Common myeloid progenitor, CD34-positive (primary cell): ENCODE measurements at regions not wholly inside any gene's neighbourhood (a gene's known extent, or its start where the extent isn't known, plus 50 kb on each side); places are given as distances from the start of the nearest gene placed in this dataset.

Experiments
- CTCF ChIA-PET: fragments of 350-600 bp; sonication (Branson Sonifier 250); formaldehyde crosslinking; loops from one replicate; lab custom pipeline; 2021; ENCODE audit warnings: antibody characterized with exemption; lab: Charles Lee
- POLR2A ChIA-PET: fragments of 350-600 bp; sonication (Branson Sonifier 250); formaldehyde crosslinking; loops from one replicate; lab custom pipeline; 2021; ENCODE audit warnings: antibody characterized with exemption; lab: Charles Lee
- DNase-seq, 3 donors: peaks; one replicate each; pipeline versions ENCODE4 v3.0.0 to v3.0.0-alpha.2; 2013
- H3K27ac ChIP-seq, 2 experiments: 1 replicate in 1 of 2; 2 replicates in 1 of 2; pipeline ENCODE4 v1.7.0; 2013; ENCODE audit warnings: inconsistent platforms in 2 of 2, low read length in 2 of 2, mild to moderate bottlenecking in 2 of 2, low read depth in 1 of 2, moderate library complexity in 1 of 2; ENCODE audit not compliant: severe bottlenecking in 2 of 2, insufficient read depth in 1 of 2, poor library complexity in 1 of 2
- H3K27me3 ChIP-seq, 5 experiments: replicated peaks in 2 of 5; 1 replicate in 3 of 5; 2 replicates in 2 of 5; pipeline versions ENCODE4 v1.6.1 to v1.7.0; 2013; ENCODE audit warnings: low read length in 4 of 5, mild to moderate bottlenecking in 2 of 5, moderate library complexity in 2 of 5, inconsistent platforms in 1 of 5; ENCODE audit not compliant: insufficient read depth in 5 of 5, control insufficient read depth in 4 of 5
- H3K36me3 ChIP-seq, 4 experiments: 1 replicate in 2 of 4; 2 replicates in 2 of 4; pipeline versions ENCODE4 v1.6.1 to v1.7.0; 2013; ENCODE audit warnings: low read length in 3 of 4, control low read depth in 1 of 4, mild to moderate bottlenecking in 1 of 4; ENCODE audit not compliant: control insufficient read depth in 4 of 4, insufficient read depth in 4 of 4
- H3K4me1 ChIP-seq, 4 experiments: 1 replicate in 3 of 4; 2 replicates in 1 of 4; pipeline versions ENCODE4 v1.6.1 to v1.7.1; 2013; ENCODE audit warnings: low read length in 3 of 4, mild to moderate bottlenecking in 3 of 4, control low read depth in 1 of 4, inconsistent platforms in 1 of 4, moderate library complexity in 1 of 4; ENCODE audit not compliant: control insufficient read depth in 4 of 4, insufficient read depth in 4 of 4; ENCODE audit errors: control extremely low read depth in 1 of 4
- H3K4me3 ChIP-seq, 7 experiments: 1 replicate in 4 of 7; 2 replicates in 3 of 7; pipeline versions ENCODE4 v1.5.1 to v1.7.0; 2013; ENCODE audit warnings: mild to moderate bottlenecking in 7 of 7, low read length in 6 of 7, moderate library complexity in 6 of 7, inconsistent platforms in 2 of 7, low read depth in 2 of 7, control low read depth in 1 of 7; ENCODE audit not compliant: insufficient read depth in 4 of 7, control insufficient read depth in 1 of 7; ENCODE audit errors: extremely low read depth in 1 of 7
- H3K9me3 ChIP-seq, 5 experiments: 1 replicate in 4 of 5; 2 replicates in 1 of 5; pipeline versions ENCODE4 v1.6.1 to v1.7.1; 2013; ENCODE audit warnings: low read length in 4 of 5, mild to moderate bottlenecking in 2 of 5, inconsistent platforms in 1 of 5, low read depth in 1 of 5, moderate library complexity in 1 of 5; ENCODE audit not compliant: control insufficient read depth in 4 of 5, insufficient read depth in 2 of 5; ENCODE audit errors: control extremely low read depth in 1 of 5
- WGBS: methylation state at CpG from one replicate; pipeline ENCODE4 v1.1.5; 2013; ENCODE audit not compliant: insufficient coverage; 5-methylcytosine and 5-hydroxymethylcytosine counted together

- DNase-seq, result no peak
Measured at GRCh38 chr9:106766616-106767015, 96.3 kb upstream of the ZNF462 start.

GRCh38 chr9:106769331-106769730 lies 93.6 kb upstream of the ZNF462 start:
- CTCF ChIA-PET, result interaction anchor here (0.7 kb wide), 1 partner anchor 14 kb away, joined by 3 read pairs; no protein-coding TSS in a partner anchor
- no peak overlapping the region for H3K4me3 ChIP-seq
- POLR2A ChIA-PET, result no interaction called here
- no peaks in the 10 kb centered on the region for H3K36me3 ChIP-seq
- no peaks in the 10 kb centered on the region for H3K9me3 ChIP-seq
- no peak overlapping the region for H3K27ac ChIP-seq
- 86% methylated on average over 7 of the region's 7 CpGs for WGBS
- no peak for DNase-seq
- no peaks in the 10 kb centered on the region for H3K27me3 ChIP-seq
- H3K4me1 ChIP-seq, result no peaks in the 10 kb centered on the region

More at GRCh38 chr9:106766616-106767015, 96.3 kb upstream of the ZNF462 start:
- H3K27me3 ChIP-seq, result no peaks in the 10 kb centered on the region
- no peak overlapping the region for H3K27ac ChIP-seq
- H3K4me3 ChIP-seq, result no peak overlapping the region
- no peaks in the 10 kb centered on the region for H3K36me3 ChIP-seq
- no peaks in the 10 kb centered on the region for H3K4me1 ChIP-seq
- ChIA-PET POLR2A (no interaction called here), CTCF (no interaction called here)
- H3K9me3 ChIP-seq, result no peaks in the 10 kb centered on the region

- no peaks in the 10 kb centered on the region for H3K4me1 ChIP-seq
- no peaks in the 10 kb centered on the region for H3K27me3 ChIP-seq
- 95% methylated on average over 3 of the region's 4 CpGs for WGBS
- ChIA-PET CTCF (no interaction called here), POLR2A (no interaction called here)
- H3K9me3 ChIP-seq, result no peaks in the 10 kb centered on the region
- H3K4me3 ChIP-seq, result no peak overlapping the region
- no peaks in the 10 kb centered on the region for H3K36me3 ChIP-seq
- no peak for DNase-seq
- no peak overlapping the region for H3K27ac ChIP-seq
Measured at GRCh38 chr9:106771608-106772007, 91.4 kb upstream of the ZNF462 start.

- DNase-seq, result no peak
- H3K4me3 ChIP-seq, result no peak overlapping the region
- ChIA-PET POLR2A (no interaction called here), CTCF (no interaction called here)
- no peaks in the 10 kb centered on the region for H3K4me1 ChIP-seq
- H3K27ac ChIP-seq, result no peak overlapping the region
- WGBS, result 100% methylated on average over 4 of the region's 5 CpGs
- no peaks in the 10 kb centered on the region for H3K9me3 ChIP-seq
- no peaks in the 10 kb centered on the region for H3K27me3 ChIP-seq
- no peaks in the 10 kb centered on the region for H3K36me3 ChIP-seq
Measured at GRCh38 chr9:106772523-106773290, 90.3 kb upstream of the ZNF462 start.

GRCh38 chr9:106773750-106774149 lies 89.2 kb upstream of the ZNF462 start:
- no peaks in the 10 kb centered on the region for H3K4me1 ChIP-seq
- H3K27ac ChIP-seq, result no peak overlapping the region
- ChIA-PET CTCF (interaction anchor here (2.9 kb wide), 1 partner anchor 9 kb away, joined by 7 read pairs; no protein-coding TSS in a partner anchor), POLR2A (no interaction called here)
- no peak overlapping the region for H3K4me3 ChIP-seq
- WGBS, result 75% methylated on average over 5 of the region's 7 CpGs
- no peak for DNase-seq
- no peaks in the 10 kb centered on the region for H3K27me3 ChIP-seq
- no peaks in the 10 kb centered on the region for H3K9me3 ChIP-seq
- H3K36me3 ChIP-seq, result no peaks in the 10 kb centered on the region

GRCh38 chr9:106775960-106776359 lies 87.0 kb upstream of the ZNF462 start:
- 100% methylated on average over 3 of the region's 3 CpGs for WGBS
- POLR2A ChIA-PET, result no interaction called here
- Histone ChIP-seq H3K36me3 (no peaks in the 10 kb centered on the region), H3K4me3 (no peak overlapping the region), H3K27ac (no peak overlapping the region), H3K27me3 (no peaks in the 10 kb centered on the region), H3K4me1 (peaks cover 0 to 8% (median 0%) of the 10 kb centered on the region in 4 experiments), H3K9me3 (peaks cover 0 to 2% (median 0%) of the 10 kb centered on the region in 5 experiments)
- CTCF ChIA-PET, result interaction anchor here (2.9 kb wide), 1 partner anchor 11 kb away, joined by 7 read pairs; no protein-coding TSS in a partner anchor
- no peak for DNase-seq

GRCh38 chr9:106779796-106780195 lies 83.2 kb upstream of the ZNF462 start:
- DNase-seq, result peak in 2 of 3 donors; percentile 38 to 43
- ChIA-PET POLR2A (no interaction called here), CTCF (no interaction called here)
- no peaks in the 10 kb centered on the region for H3K27me3 ChIP-seq
- H3K36me3 ChIP-seq, result no peaks in the 10 kb centered on the region
- peaks cover 0 to 2% (median 0%) of the 10 kb centered on the region in 5 experiments for H3K9me3 ChIP-seq
- no peak overlapping the region for H3K27ac ChIP-seq
- no peak overlapping the region for H3K4me3 ChIP-seq
- H3K4me1 ChIP-seq, result peaks cover 0 to 8% (median 0%) of the 10 kb centered on the region in 4 experiments
